ENCODE measurements at regions not wholly inside any gene's neighbourhood (a gene's known extent, or its start where the extent isn't known, plus 50 kb on each side); places are given as distances from the start of the nearest gene placed in this dataset.
"Not testable (repeated sequence)": the region's sequence is repeated elsewhere in the genome, so short reads cannot be mapped to it uniquely, and the experiment has no call there.

GRCh38 chr5:2381861-2382260 lies 369.6 kb downstream of the IRX2 start:
- no peak for DNase-seq (ENCODE audit: low spot score)

GRCh38 chr5:2381070-2381469 lies 370.4 kb downstream of the IRX2 start:
- no peak for DNase-seq (ENCODE audit: low spot score)

- no peak for DNase-seq (ENCODE audit: low spot score)
Measured at GRCh38 chr5:2378976-2379375, 372.5 kb downstream of the IRX2 start.

GRCh38 chr5:2378108-2378507 lies 373.4 kb downstream of the IRX2 start:
- DNase-seq (ENCODE audit: low spot score), result no peak

- DNase-seq (ENCODE audit: low spot score), result no peak
Measured at GRCh38 chr5:2376486-2376885, 375.0 kb downstream of the IRX2 start.

- no peak for DNase-seq (ENCODE audit: low spot score)
Measured at GRCh38 chr5:2375757-2376250, 375.7 kb downstream of the IRX2 start.

- no peak for DNase-seq (ENCODE audit: low spot score)
Measured at GRCh38 chr5:2375291-2375690, 376.2 kb downstream of the IRX2 start.

GRCh38 chr5:2374703-2375102 lies 376.8 kb downstream of the IRX2 start:
- no peak for DNase-seq (ENCODE audit: low spot score)

- DNase-seq (ENCODE audit: low spot score), result no peak
Measured at GRCh38 chr5:2373631-2374030, 377.8 kb downstream of the IRX2 start.

- DNase-seq (ENCODE audit: low spot score), result no peak
Measured at GRCh38 chr5:2371419-2371710, 380.1 kb downstream of the IRX2 start.

- no peak for DNase-seq (ENCODE audit: low spot score)
Measured at GRCh38 chr5:2370626-2371418, 380.7 kb downstream of the IRX2 start.

GRCh38 chr5:2369178-2369577 lies 382.3 kb downstream of the IRX2 start:
- no peak for DNase-seq (ENCODE audit: low spot score)

GRCh38 chr5:2366816-2367215 lies 384.7 kb downstream of the IRX2 start:
- DNase-seq (ENCODE audit: low spot score), result no peak

GRCh38 chr5:2357309-2357708 lies 394.2 kb downstream of the IRX2 start:
- DNase-seq (ENCODE audit: low spot score), result no peak

- DNase-seq (ENCODE audit: low spot score), result no peak
Measured at GRCh38 chr5:2355859-2356258, 395.6 kb downstream of the IRX2 start.

GRCh38 chr5:2353871-2354440 lies 397.5 kb downstream of the IRX2 start:
- no peak for DNase-seq (ENCODE audit: low spot score)

- no peak for DNase-seq (ENCODE audit: low spot score)
Measured at GRCh38 chr5:2353211-2353610, 398.3 kb downstream of the IRX2 start.

- no peak for DNase-seq (ENCODE audit: low spot score)
Measured at GRCh38 chr5:2352101-2352861, 399.2 kb downstream of the IRX2 start.

- not testable (repeated sequence) for DNase-seq (ENCODE audit: low spot score)
Measured at GRCh38 chr5:2349768-2350167, 401.7 kb downstream of the IRX2 start.

GRCh38 chr5:2338686-2339085 lies 412.8 kb downstream of the IRX2 start:
- no peak for DNase-seq (ENCODE audit: low spot score)

- no peak for DNase-seq (ENCODE audit: low spot score)
Measured at GRCh38 chr5:2335733-2336515, 415.6 kb downstream of the IRX2 start.

- DNase-seq (ENCODE audit: low spot score), result no peak
Measured at GRCh38 chr5:2335125-2335732, 416.2 kb downstream of the IRX2 start.
